Activated naive CD8-positive, alpha-beta T cell treated with anti-CD3 and anti-CD28 coated beads, Interleukin-2, amount 10 ng/mL, durations not matched to agents 7 days and 5 days (primary cell): ENCODE measurements at regions not wholly inside any gene's neighbourhood (a gene's known extent, or its start where the extent isn't known, plus 50 kb on each side); places are given as distances from the start of the nearest gene placed in this dataset.
"Not testable (repeated sequence)": the region's sequence is repeated elsewhere in the genome, so short reads cannot be mapped to it uniquely, and the experiment has no call there.

ENCODE experiments used
- ATAC-seq: fragments of 150-1000 bp; cut with Tn5 transposase; one replicate; pipeline ENCODE4 v1.10.0; 2021; ENCODE audit warnings: low read depth, moderate library complexity
- POLR2A ChIA-PET: fragments of 350-600 bp; sonication (Branson Sonifier 250); formaldehyde crosslinking; loops from one replicate; lab custom pipeline; 2021; ENCODE audit warnings: antibody characterized with exemption; lab: Charles Lee
- DNase-seq: peaks from one replicate; pipeline ENCODE4 v3.0.0; 2021
- H3K27ac Mint-ChIP-seq: one replicate; pipeline ENCODE4 v1.8.0; 2022; ENCODE audit warnings: mild to moderate bottlenecking, mixed read lengths
- H3K27me3 Mint-ChIP-seq: one replicate; pipeline ENCODE4 v1.8.0; 2022; ENCODE audit warnings: mild to moderate bottlenecking, moderate library complexity, mixed read lengths
- H3K36me3 Mint-ChIP-seq: one replicate; pipeline ENCODE4 v1.8.0; 2021; ENCODE audit warnings: mild to moderate bottlenecking, mixed read lengths
- H3K4me1 Mint-ChIP-seq: one replicate; pipeline ENCODE4 v1.8.0; 2021; ENCODE audit warnings: mixed read lengths
- H3K4me3 Mint-ChIP-seq: one replicate; pipeline ENCODE4 v1.8.0; 2022; ENCODE audit warnings: mild to moderate bottlenecking, moderate library complexity, mixed read lengths
- H3K9me3 Mint-ChIP-seq: one replicate; pipeline ENCODE4 v1.8.0; 2021; ENCODE audit warnings: mixed read lengths

GRCh38 chr5:142519913-142520312 lies 166.0 kb downstream of the FGF1 start:
- DNase-seq, H3K9me3 Mint-ChIP-seq, H3K27ac Mint-ChIP-seq, POLR2A ChIA-PET, H3K27me3 Mint-ChIP-seq, H3K36me3 Mint-ChIP-seq, H3K4me1 Mint-ChIP-seq, H3K4me3 Mint-ChIP-seq, ATAC-seq: not testable (repeated sequence)

- DNase-seq = no peak
- Mint-ChIP-seq H3K4me3 (no peak overlapping the region), H3K27ac (no peak overlapping the region), H3K9me3 (peaks cover 5% of the 10 kb centered on the region), H3K4me1 (no peaks in the 10 kb centered on the region), H3K27me3 (peaks cover 2% of the 10 kb centered on the region), H3K36me3 (no peaks in the 10 kb centered on the region)
- no peak for ATAC-seq
- POLR2A ChIA-PET = no interaction called here
These were observed 168.1 kb downstream of the FGF1 start for GRCh38 chr5:142517840-142518239.

- DNase-seq (no peak), ATAC-seq (no peak)
- Mint-ChIP-seq H3K9me3 (peaks cover 5% of the 10 kb centered on the region), H3K4me1 (no peaks in the 10 kb centered on the region), H3K4me3 (no peak overlapping the region), H3K27ac (no peak overlapping the region), H3K27me3 (peaks cover 2% of the 10 kb centered on the region), H3K36me3 (no peaks in the 10 kb centered on the region)
- POLR2A ChIA-PET = no interaction called here
These were observed 169.2 kb downstream of the FGF1 start for GRCh38 chr5:142516732-142517131.

- no peak for DNase-seq
- Mint-ChIP-seq H3K4me1 (no peaks in the 10 kb centered on the region), H3K9me3 (peaks cover 5% of the 10 kb centered on the region), H3K36me3 (no peaks in the 10 kb centered on the region), H3K27ac (no peak overlapping the region), H3K27me3 (no peaks in the 10 kb centered on the region), H3K4me3 (no peak overlapping the region)
- POLR2A ChIA-PET = no interaction called here
- ATAC-seq = no peak
These were observed 170.9 kb downstream of the FGF1 start for GRCh38 chr5:142515036-142515435.

- H3K4me3 Mint-ChIP-seq = no peak overlapping the region
- no peaks in the 10 kb centered on the region for H3K36me3 Mint-ChIP-seq
- peaks cover 1% of the 10 kb centered on the region for H3K4me1 Mint-ChIP-seq
- ATAC-seq = no peak
- no peak for DNase-seq
- no peak overlapping the region for H3K27ac Mint-ChIP-seq
- H3K9me3 Mint-ChIP-seq = peaks cover 5% of the 10 kb centered on the region
- POLR2A ChIA-PET = no interaction called here
- H3K27me3 Mint-ChIP-seq = no peaks in the 10 kb centered on the region
These were observed 171.7 kb downstream of the FGF1 start for GRCh38 chr5:142514196-142514595.

- H3K4me1 Mint-ChIP-seq = peaks cover 7% of the 10 kb centered on the region
- no peak overlapping the region for H3K27ac Mint-ChIP-seq
- no peaks in the 10 kb centered on the region for H3K36me3 Mint-ChIP-seq
- peaks cover 1% of the 10 kb centered on the region for H3K9me3 Mint-ChIP-seq
- no peak overlapping the region for H3K4me3 Mint-ChIP-seq
- DNase-seq = no peak
- no peaks in the 10 kb centered on the region for H3K27me3 Mint-ChIP-seq
- POLR2A ChIA-PET = no interaction called here
- ATAC-seq = no peak
These were observed 173.5 kb downstream of the FGF1 start for GRCh38 chr5:142512043-142513042.

- H3K4me1 Mint-ChIP-seq = peaks cover 7% of the 10 kb centered on the region
- POLR2A ChIA-PET = no interaction called here
- H3K9me3 Mint-ChIP-seq = no peaks in the 10 kb centered on the region
- no peak for ATAC-seq
- no peak overlapping the region for H3K4me3 Mint-ChIP-seq
- H3K36me3 Mint-ChIP-seq = no peaks in the 10 kb centered on the region
- DNase-seq = no peak
- H3K27me3 Mint-ChIP-seq = no peaks in the 10 kb centered on the region
- H3K27ac Mint-ChIP-seq = no peak overlapping the region
These were observed 174.5 kb downstream of the FGF1 start for GRCh38 chr5:142511358-142511757.

- H3K4me3 Mint-ChIP-seq = no peak overlapping the region
These were observed 176.9 kb downstream of the FGF1 start for GRCh38 chr5:142509026-142509425.

GRCh38 chr5:142508591-142508990 lies 177.3 kb downstream of the FGF1 start:
- Mint-ChIP-seq H3K4me1 (peaks cover 11% of the 10 kb centered on the region), H3K36me3 (no peaks in the 10 kb centered on the region), H3K27me3 (no peaks in the 10 kb centered on the region), H3K9me3 (no peaks in the 10 kb centered on the region), H3K27ac (peak overlapping the region; percentile 5), H3K4me3 (no peak overlapping the region)
- ATAC-seq = no peak
- no peak for DNase-seq
- POLR2A ChIA-PET = no interaction called here

More at GRCh38 chr5:142509026-142509425, 176.9 kb downstream of the FGF1 start:
- Mint-ChIP-seq H3K27me3 (no peaks in the 10 kb centered on the region), H3K36me3 (no peaks in the 10 kb centered on the region), H3K27ac (peak overlapping the region; percentile 5), H3K4me1 (peaks cover 9% of the 10 kb centered on the region), H3K9me3 (no peaks in the 10 kb centered on the region)
- POLR2A ChIA-PET = no interaction called here
- no peak for ATAC-seq
- no peak for DNase-seq

GRCh38 chr5:142507531-142508372 lies 178.1 kb downstream of the FGF1 start:
- ATAC-seq = no peak
- no peak overlapping the region for H3K27ac Mint-ChIP-seq
- no peak overlapping the region for H3K4me3 Mint-ChIP-seq
- no peaks in the 10 kb centered on the region for H3K27me3 Mint-ChIP-seq
- DNase-seq = no peak
- POLR2A ChIA-PET = no interaction called here
- no peaks in the 10 kb centered on the region for H3K36me3 Mint-ChIP-seq
- H3K9me3 Mint-ChIP-seq = no peaks in the 10 kb centered on the region
- peaks cover 12% of the 10 kb centered on the region for H3K4me1 Mint-ChIP-seq

- ATAC-seq = no peak
- no peaks in the 10 kb centered on the region for H3K36me3 Mint-ChIP-seq
- POLR2A ChIA-PET = no interaction called here
- H3K27ac Mint-ChIP-seq = no peak overlapping the region
- peaks cover 12% of the 10 kb centered on the region for H3K4me1 Mint-ChIP-seq
- H3K27me3 Mint-ChIP-seq = no peaks in the 10 kb centered on the region
- DNase-seq = no peak
- no peak overlapping the region for H3K4me3 Mint-ChIP-seq
- H3K9me3 Mint-ChIP-seq = no peaks in the 10 kb centered on the region
These were observed 179.1 kb downstream of the FGF1 start for GRCh38 chr5:142506756-142507155.

- no peaks in the 10 kb centered on the region for H3K9me3 Mint-ChIP-seq
- no peak for DNase-seq
- no peak overlapping the region for H3K27ac Mint-ChIP-seq
- no peak overlapping the region for H3K4me3 Mint-ChIP-seq
- POLR2A ChIA-PET = no interaction called here
- peaks cover 12% of the 10 kb centered on the region for H3K4me1 Mint-ChIP-seq
- ATAC-seq = no peak
- no peaks in the 10 kb centered on the region for H3K27me3 Mint-ChIP-seq
- no peaks in the 10 kb centered on the region for H3K36me3 Mint-ChIP-seq
These were observed 179.8 kb downstream of the FGF1 start for GRCh38 chr5:142506046-142506445.

- no peak overlapping the region for H3K27ac Mint-ChIP-seq
- no peak for ATAC-seq
- H3K36me3 Mint-ChIP-seq = no peaks in the 10 kb centered on the region
These were observed 177.1 kb upstream of the SPRY4 start for GRCh38 chr5:142501890-142502289.

More at GRCh38 chr5:142501890-142502289, 177.1 kb upstream of the SPRY4 start:
- H3K4me3 Mint-ChIP-seq = no peak overlapping the region
- peaks cover 5% of the 10 kb centered on the region for H3K4me1 Mint-ChIP-seq
- POLR2A ChIA-PET = no interaction called here
- H3K27me3 Mint-ChIP-seq = no peaks in the 10 kb centered on the region
- no peak for DNase-seq
- peaks cover 2% of the 10 kb centered on the region for H3K9me3 Mint-ChIP-seq
